ENCODE measurements at regions not wholly inside any gene's neighbourhood (a gene's known extent, or its start where the extent isn't known, plus 50 kb on each side); places are given as distances from the start of the nearest gene placed in this dataset.

DNA sequence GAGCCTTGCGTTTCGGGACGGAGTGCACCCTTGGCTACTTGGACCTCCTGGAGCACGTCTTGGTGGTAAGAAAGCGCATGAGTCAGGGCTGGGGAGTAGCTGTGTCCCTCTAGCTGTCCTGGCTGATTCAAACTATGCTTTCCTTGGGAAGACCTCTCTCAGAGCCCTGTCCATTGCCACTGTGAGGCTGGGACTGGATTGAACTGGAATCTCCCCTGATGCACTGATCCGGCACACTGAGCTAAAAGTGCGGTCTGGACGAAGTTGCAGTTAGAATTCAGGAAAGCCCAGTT, 232.6 kb upstream of the TPM1 start:
- Histone ChIP-seq H3K4me1 (ENCODE audit: control insufficient read depth, extremely low read depth, insufficient read depth, low read length) (no peaks in the 10 kb centered on the region), H2AFZ (ENCODE audit: control insufficient read depth, low read length) (no peak overlapping the region), H3K9me1 (ENCODE audit: control insufficient read depth, extremely low read depth, insufficient read depth, low read length) (no peaks in the 10 kb centered on the region), H3K4me2 (ENCODE audit: control insufficient read depth, extremely low read depth, insufficient read depth, low read depth, low read length) (no peak overlapping the region), H3K9ac (ENCODE audit: control insufficient read depth, extremely low read depth, insufficient read depth, low read length) (no peak overlapping the region), H3K36me3 (ENCODE audit: control insufficient read depth in 2 of 2, extremely low read depth in 1 of 2, insufficient read depth in 2 of 2, low read length in 2 of 2) (peaks cover 0 to 26% of the 10 kb centered on the region in 2 experiments), H3K79me2 (ENCODE audit: control insufficient read depth, insufficient read depth, low read length) (no peaks in the 10 kb centered on the region), H3K9me3 (ENCODE audit: control insufficient read depth, low read depth, low read length) (no peaks in the 10 kb centered on the region), H3K4me3 (ENCODE audit: control insufficient read depth in 2 of 3, extremely low read depth in 1 of 3, insufficient read depth in 2 of 3, low read depth in 1 of 3, low read length in 3 of 3) (no peak overlapping the region), H3K27ac (ENCODE audit: control insufficient read depth, insufficient read depth, low read length) (no peak overlapping the region), H4K20me1 (ENCODE audit: control insufficient read depth, extremely low read depth, insufficient read depth, low read length) (no peaks in the 10 kb centered on the region), H3K27me3 (ENCODE audit: control insufficient read depth, extremely low read depth, insufficient read depth, low read length) (no peaks in the 10 kb centered on the region)
- TF ChIP-seq EZH2 (IDR thresholded peaks at IDR 0.05; ENCODE audit: low read length): no peak
- TF ChIP-seq, protein P1, sequence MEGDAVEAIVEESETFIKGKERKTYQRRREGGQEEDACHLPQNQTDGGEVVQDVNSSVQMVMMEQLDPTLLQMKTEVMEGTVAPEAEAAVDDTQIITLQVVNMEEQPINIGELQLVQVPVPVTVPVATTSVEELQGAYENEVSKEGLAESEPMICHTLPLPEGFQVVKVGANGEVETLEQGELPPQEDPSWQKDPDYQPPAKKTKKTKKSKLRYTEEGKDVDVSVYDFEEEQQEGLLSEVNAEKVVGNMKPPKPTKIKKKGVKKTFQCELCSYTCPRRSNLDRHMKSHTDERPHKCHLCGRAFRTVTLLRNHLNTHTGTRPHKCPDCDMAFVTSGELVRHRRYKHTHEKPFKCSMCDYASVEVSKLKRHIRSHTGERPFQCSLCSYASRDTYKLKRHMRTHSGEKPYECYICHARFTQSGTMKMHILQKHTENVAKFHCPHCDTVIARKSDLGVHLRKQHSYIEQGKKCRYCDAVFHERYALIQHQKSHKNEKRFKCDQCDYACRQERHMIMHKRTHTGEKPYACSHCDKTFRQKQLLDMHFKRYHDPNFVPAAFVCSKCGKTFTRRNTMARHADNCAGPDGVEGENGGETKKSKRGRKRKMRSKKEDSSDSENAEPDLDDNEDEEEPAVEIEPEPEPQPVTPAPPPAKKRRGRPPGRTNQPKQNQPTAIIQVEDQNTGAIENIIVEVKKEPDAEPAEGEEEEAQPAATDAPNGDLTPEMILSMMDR (optimal IDR thresholded peaks at IDR 0.05 in 1 of 3, IDR thresholded peaks at IDR 0.05 in 1 of 3, conservative IDR thresholded peaks at IDR 0.05 in 1 of 3; ENCODE audit: extremely low read depth in 1 of 3, insufficient read depth in 2 of 3, low read length in 3 of 3): no peak
- dilution Hi-C loops (cut with MboI; ENCODE audit: extremely low pct_ligation_motif_present, low sequenced_read_pairs): no loop called here
- DNase-seq (ENCODE audit: low read depth, low spot score) (no peak), FAIRE-seq (no peak)

DNA sequence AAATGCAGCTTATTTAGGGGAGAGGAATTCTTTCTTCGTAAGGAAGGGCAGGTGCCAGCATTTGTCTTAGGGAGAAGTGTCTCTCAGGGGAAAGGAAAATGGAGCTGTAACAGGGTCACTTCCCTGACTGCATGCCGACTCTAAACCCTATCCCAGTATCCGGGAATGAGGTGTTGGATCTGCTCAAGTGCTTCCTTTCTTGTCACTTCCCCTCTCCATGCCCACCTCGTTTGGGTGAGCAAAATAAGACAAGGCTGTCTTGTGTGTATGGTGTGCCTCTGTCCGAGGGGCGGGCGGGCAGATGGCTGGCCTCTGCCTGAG, 230.1 kb upstream of the TPM1 start:
- dilution Hi-C loops (cut with MboI; ENCODE audit: extremely low pct_ligation_motif_present, low sequenced_read_pairs): no loop called here

More for the DNA sequence above, 230.1 kb upstream of the TPM1 start:
- Histone ChIP-seq H3K4me2 (ENCODE audit: control insufficient read depth, extremely low read depth, insufficient read depth, low read depth, low read length) (no peak overlapping the region), H3K9me1 (ENCODE audit: control insufficient read depth, extremely low read depth, insufficient read depth, low read length) (no peaks in the 10 kb centered on the region), H3K9me3 (ENCODE audit: control insufficient read depth, low read depth, low read length) (no peaks in the 10 kb centered on the region), H4K20me1 (ENCODE audit: control insufficient read depth, extremely low read depth, insufficient read depth, low read length) (no peaks in the 10 kb centered on the region), H2AFZ (ENCODE audit: control insufficient read depth, low read length) (no peak overlapping the region), H3K27ac (ENCODE audit: control insufficient read depth, insufficient read depth, low read length) (no peak overlapping the region), H3K9ac (ENCODE audit: control insufficient read depth, extremely low read depth, insufficient read depth, low read length) (no peak overlapping the region), H3K79me2 (ENCODE audit: control insufficient read depth, insufficient read depth, low read length) (no peaks in the 10 kb centered on the region), H3K36me3 (ENCODE audit: control insufficient read depth in 2 of 2, extremely low read depth in 1 of 2, insufficient read depth in 2 of 2, low read length in 2 of 2) (peaks cover 0 to 14% of the 10 kb centered on the region in 2 experiments), H3K4me1 (ENCODE audit: control insufficient read depth, extremely low read depth, insufficient read depth, low read length) (no peaks in the 10 kb centered on the region), H3K27me3 (ENCODE audit: control insufficient read depth, extremely low read depth, insufficient read depth, low read length) (no peaks in the 10 kb centered on the region), H3K4me3 (ENCODE audit: control insufficient read depth in 2 of 3, extremely low read depth in 1 of 3, insufficient read depth in 2 of 3, low read depth in 1 of 3, low read length in 3 of 3) (no peak overlapping the region)
- no peak for FAIRE-seq
- TF ChIP-seq EZH2 (IDR thresholded peaks at IDR 0.05; ENCODE audit: low read length): no peak
- TF ChIP-seq, protein P1 (optimal IDR thresholded peaks at IDR 0.05 in 1 of 3, IDR thresholded peaks at IDR 0.05 in 1 of 3, conservative IDR thresholded peaks at IDR 0.05 in 1 of 3; ENCODE audit: extremely low read depth in 1 of 3, insufficient read depth in 2 of 3, low read length in 3 of 3): no peak
- no peak for DNase-seq (ENCODE audit: low read depth, low spot score)

All from keratinocyte (primary cell).